DOHH2 (cell line): ENCODE measurements at regions not wholly inside any gene's neighbourhood (a gene's known extent, or its start where the extent isn't known, plus 50 kb on each side); places are given as distances from the start of the nearest gene placed in this dataset.

Experiments used
- H3F3A ChIP-seq: fragments of 200-600 bp; sonication (generic), shearing (Covaris generic); 2 replicates; pipeline ENCODE4 v1.6.0; 2016; ENCODE audit warnings: antibody characterized with exemption, mild to moderate bottlenecking; ENCODE audit not compliant: control insufficient read depth, insufficient read depth
- H3K27ac ChIP-seq: fragments of 200-600 bp; sonication (generic); 2 replicates; pipeline ENCODE4 v1.5.1; 2014; ENCODE audit warnings: low read depth, mild to moderate bottlenecking, low read length, moderate library complexity
- H3K27me3 ChIP-seq: fragments of 200-600 bp; sonication (generic); 2 replicates; pipeline ENCODE4 v1.6.1; 2014; ENCODE audit warnings: mild to moderate bottlenecking, low read length, mixed read lengths; ENCODE audit not compliant: control insufficient read depth
- H3K36me3 ChIP-seq: fragments of 200-600 bp; sonication (generic); 2 replicates; pipeline ENCODE4 v1.6.1; 2014; ENCODE audit warnings: mild to moderate bottlenecking, low read length, moderate library complexity, mixed read lengths; ENCODE audit not compliant: control insufficient read depth
- H3K4me1 ChIP-seq: fragments of 200-600 bp; sonication (generic); 2 replicates; pipeline ENCODE4 v1.6.1; 2014; ENCODE audit warnings: mild to moderate bottlenecking, low read length, mixed read lengths; ENCODE audit not compliant: control insufficient read depth
- H3K4me2 ChIP-seq: fragments of 200-600 bp; sonication (generic); 2 replicates; pipeline ENCODE4 v1.6.0; 2014; ENCODE audit warnings: mild to moderate bottlenecking, low read length, moderate library complexity
- H3K4me3 ChIP-seq: fragments of 200-600 bp; sonication (generic); 2 replicates; pipeline ENCODE4 v1.5.1; 2014; ENCODE audit warnings: mild to moderate bottlenecking, low read length, mixed read lengths
- H3K79me2 ChIP-seq: fragments of 200-600 bp; sonication (generic); 2 replicates; pipeline ENCODE4 v1.6.1; 2014; ENCODE audit warnings: mild to moderate bottlenecking, low read length, mixed read lengths; ENCODE audit not compliant: control insufficient read depth
- H3K9me2 ChIP-seq: fragments of 200-600 bp; sonication (generic); replicated peaks from 2 replicates; pipeline ENCODE4 v1.6.1; 2014; ENCODE audit warnings: mild to moderate bottlenecking, low read length, mixed read lengths; ENCODE audit not compliant: control insufficient read depth
- H3K9me3 ChIP-seq: fragments of 200-600 bp; sonication (generic); 2 replicates; pipeline ENCODE4 v1.6.1; 2014; ENCODE audit warnings: antibody characterized with exemption, low read length, mixed read lengths; ENCODE audit not compliant: control insufficient read depth, insufficient read depth
- H4K20me1 ChIP-seq: fragments of 200-600 bp; sonication (generic); 2 replicates; pipeline ENCODE4 v1.6.0; 2014; ENCODE audit warnings: low read depth, mild to moderate bottlenecking, antibody characterized with exemption, low read length, moderate library complexity; ENCODE audit not compliant: control insufficient read depth, insufficient read depth
- EZH2phosphoT487 ChIP-seq: fragments of 200-600 bp; sonication (generic); IDR thresholded peaks from 2 replicates; pipeline ENCODE4 v1.6.1; 2017; ENCODE audit warnings: borderline replicate concordance, mild to moderate bottlenecking, antibody characterized with exemption, low read length, moderate library complexity, mixed read lengths
- TF ChIP-seq, protein P1 (sequence below): fragments of 200-600 bp; sonication (generic); IDR thresholded peaks from one replicate; pipeline ENCODE4 v1.5.1; 2014; ENCODE audit warnings: antibody characterized with exemption, mild to moderate bottlenecking, low read depth, low read length; ENCODE audit not compliant: poor library complexity, severe bottlenecking

DNA sequence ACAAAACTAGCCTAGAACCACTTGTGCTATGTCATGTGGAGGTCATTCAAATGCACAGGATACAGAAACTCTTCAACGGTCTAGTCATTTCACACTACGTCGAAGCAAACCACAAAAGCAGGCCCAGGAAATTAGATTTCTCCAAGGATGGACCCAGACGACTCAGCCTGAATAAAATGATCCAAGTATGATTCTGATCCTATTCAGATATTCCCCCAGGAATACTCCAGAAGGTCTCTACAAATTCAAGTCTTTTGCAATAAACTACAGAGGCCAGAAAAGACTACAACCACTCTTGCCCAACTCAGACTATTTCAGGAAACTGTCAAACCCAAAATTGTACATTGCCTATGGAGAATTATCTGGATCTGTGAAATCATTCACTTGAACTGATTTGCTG is 422.5 kb downstream of the METTL4 start:
- peaks cover 5% of the 10 kb centered on the region; the same call in 1 of the 2 replicates for H3K27me3 ChIP-seq
- no peaks in the 10 kb centered on the region for H3K4me1 ChIP-seq
- no peak overlapping the region for H3K4me2 ChIP-seq
- H3K79me2 ChIP-seq = no peaks in the 10 kb centered on the region
- H3K9me2 ChIP-seq = no peaks in the 10 kb centered on the region
- no peaks in the 10 kb centered on the region for H3F3A ChIP-seq
- TF ChIP-seq EZH2phosphoT487 = no peak
- TF ChIP-seq, protein P1, sequence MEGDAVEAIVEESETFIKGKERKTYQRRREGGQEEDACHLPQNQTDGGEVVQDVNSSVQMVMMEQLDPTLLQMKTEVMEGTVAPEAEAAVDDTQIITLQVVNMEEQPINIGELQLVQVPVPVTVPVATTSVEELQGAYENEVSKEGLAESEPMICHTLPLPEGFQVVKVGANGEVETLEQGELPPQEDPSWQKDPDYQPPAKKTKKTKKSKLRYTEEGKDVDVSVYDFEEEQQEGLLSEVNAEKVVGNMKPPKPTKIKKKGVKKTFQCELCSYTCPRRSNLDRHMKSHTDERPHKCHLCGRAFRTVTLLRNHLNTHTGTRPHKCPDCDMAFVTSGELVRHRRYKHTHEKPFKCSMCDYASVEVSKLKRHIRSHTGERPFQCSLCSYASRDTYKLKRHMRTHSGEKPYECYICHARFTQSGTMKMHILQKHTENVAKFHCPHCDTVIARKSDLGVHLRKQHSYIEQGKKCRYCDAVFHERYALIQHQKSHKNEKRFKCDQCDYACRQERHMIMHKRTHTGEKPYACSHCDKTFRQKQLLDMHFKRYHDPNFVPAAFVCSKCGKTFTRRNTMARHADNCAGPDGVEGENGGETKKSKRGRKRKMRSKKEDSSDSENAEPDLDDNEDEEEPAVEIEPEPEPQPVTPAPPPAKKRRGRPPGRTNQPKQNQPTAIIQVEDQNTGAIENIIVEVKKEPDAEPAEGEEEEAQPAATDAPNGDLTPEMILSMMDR = no peak
- H4K20me1 ChIP-seq = no peaks in the 10 kb centered on the region
- no peak overlapping the region for H3K4me3 ChIP-seq
- no peaks in the 10 kb centered on the region for H3K9me3 ChIP-seq
- H3K27ac ChIP-seq = no peak overlapping the region
- H3K36me3 ChIP-seq = no peaks in the 10 kb centered on the region

DNA sequence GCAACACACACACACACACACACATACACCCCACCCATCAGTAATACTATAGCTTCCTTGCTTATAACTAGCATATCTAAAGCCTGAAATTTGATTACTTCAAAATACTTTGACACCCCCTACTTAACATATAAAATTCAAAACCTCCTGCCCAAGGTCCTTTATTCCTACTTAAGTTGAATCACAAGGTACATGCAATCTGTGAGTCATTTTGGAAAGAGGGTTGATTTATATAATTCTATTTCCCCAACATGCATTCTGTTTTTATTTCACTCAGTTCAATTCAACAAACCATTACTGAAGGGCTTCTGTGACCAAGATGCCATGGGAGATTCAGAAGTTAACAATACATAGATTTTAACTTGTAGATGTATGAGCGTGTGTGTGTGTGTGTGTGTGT is 420.7 kb downstream of the METTL4 start:
- Histone ChIP-seq H3K36me3 (no peaks in the 10 kb centered on the region), H3F3A (no peaks in the 10 kb centered on the region), H3K27ac (no peak overlapping the region), H3K27me3 (peaks cover 5% of the 10 kb centered on the region; the same call in 1 of the 2 replicates), H4K20me1 (no peaks in the 10 kb centered on the region), H3K4me1 (no peaks in the 10 kb centered on the region), H3K9me2 (no peaks in the 10 kb centered on the region), H3K4me3 (no peak overlapping the region), H3K79me2 (no peaks in the 10 kb centered on the region), H3K9me3 (no peaks in the 10 kb centered on the region), H3K4me2 (no peak overlapping the region)
- TF ChIP-seq EZH2phosphoT487 = no peak
- TF ChIP-seq, protein P1 = no peak

DNA sequence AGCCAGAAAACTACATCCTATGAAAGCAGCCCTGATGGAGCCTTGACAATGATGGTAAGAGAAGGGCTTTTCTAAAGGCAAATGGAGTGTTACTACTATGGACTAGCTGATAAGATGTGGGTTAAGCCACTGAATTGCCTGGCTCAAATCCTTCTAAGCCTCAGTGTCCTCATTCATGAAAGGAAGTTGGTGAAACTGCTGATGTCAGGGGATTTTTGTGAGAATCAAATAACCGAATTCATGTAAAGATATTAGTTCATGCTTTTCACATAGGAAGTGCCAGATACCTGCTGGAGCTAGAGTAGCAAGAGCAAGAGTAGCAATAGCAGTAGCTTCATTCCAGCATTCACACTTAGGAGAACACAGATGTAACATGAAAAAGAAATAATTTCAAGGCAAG is 417.0 kb downstream of the METTL4 start:
- no peaks in the 10 kb centered on the region for H3K9me3 ChIP-seq
- H3K27ac ChIP-seq = no peak overlapping the region
- no peaks in the 10 kb centered on the region for H3K36me3 ChIP-seq
- no peaks in the 10 kb centered on the region for H4K20me1 ChIP-seq
- H3K9me2 ChIP-seq = no peaks in the 10 kb centered on the region
- peaks cover 3% of the 10 kb centered on the region; the same call in 1 of the 2 replicates for H3K27me3 ChIP-seq
- H3F3A ChIP-seq = no peaks in the 10 kb centered on the region
- no peaks in the 10 kb centered on the region for H3K79me2 ChIP-seq
- no peak overlapping the region for H3K4me3 ChIP-seq
- H3K4me2 ChIP-seq = no peak overlapping the region
- H3K4me1 ChIP-seq = no peaks in the 10 kb centered on the region
- TF ChIP-seq EZH2phosphoT487 = no peak
- TF ChIP-seq, protein P1 = no peak
